SU-DHL-6 (cell line): ENCODE measurements at regions not wholly inside any gene's neighbourhood (a gene's known extent, or its start where the extent isn't known, plus 50 kb on each side); places are given as distances from the start of the nearest gene placed in this dataset.

ENCODE experiments used
- H2AFZ ChIP-seq: fragments of 200-600 bp; sonication (generic); 2 replicates; pipeline ENCODE4 v1.6.1; 2014; ENCODE audit warnings: low read depth, mild to moderate bottlenecking, moderate library complexity, mixed read lengths, antibody characterized with exemption, low read length; ENCODE audit not compliant: severe bottlenecking
- H3F3A ChIP-seq: fragments of 200-600 bp; shearing (Covaris generic); 2 replicates; pipeline ENCODE4 v1.6.0; 2016; ENCODE audit warnings: antibody characterized with exemption, mild to moderate bottlenecking; ENCODE audit not compliant: insufficient read depth
- H3K27ac ChIP-seq: fragments of 200-600 bp; sonication (generic); 2 replicates; pipeline ENCODE4 v1.5.1; 2016; ENCODE audit warnings: low read depth, mild to moderate bottlenecking, low read length, moderate library complexity, mixed read lengths
- H3K27me3 ChIP-seq: fragments of 200-600 bp; sonication (generic), shearing (Covaris generic); 2 replicates; pipeline ENCODE4 v1.6.0; 2014; ENCODE audit warnings: mild to moderate bottlenecking, low read length
- H3K36me3 ChIP-seq: fragments of 200-600 bp; sonication (generic); 2 replicates; pipeline ENCODE4 v1.6.1; 2014; ENCODE audit warnings: mild to moderate bottlenecking, low read length, mixed read lengths
- H3K4me2 ChIP-seq: fragments of 300-600, 200-600 bp; shearing (Covaris generic), sonication (generic); 2 replicates; pipeline ENCODE4 v1.6.0; 2014; ENCODE audit warnings: low read length, low read depth, mild to moderate bottlenecking; ENCODE audit not compliant: poor library complexity, severe bottlenecking
- H3K4me3 ChIP-seq: fragments of 200-600 bp; sonication (generic); 2 replicates; pipeline ENCODE4 v1.5.1; 2014; ENCODE audit warnings: antibody characterized with exemption, low read length, mild to moderate bottlenecking, mixed read lengths; ENCODE audit not compliant: insufficient read depth, poor library complexity, severe bottlenecking
- H3K79me2 ChIP-seq: fragments of 200-600 bp; sonication (generic); 2 replicates; pipeline ENCODE4 v1.6.1; 2014; ENCODE audit warnings: mild to moderate bottlenecking, low read length, moderate library complexity; ENCODE audit not compliant: insufficient read depth
- H3K9ac ChIP-seq: fragments of 200-600 bp; sonication (generic); 2 replicates; pipeline ENCODE4 v1.7.0; 2014; ENCODE audit warnings: mild to moderate bottlenecking, low read length
- H3K9me2 ChIP-seq: fragments of 200-600 bp; sonication (generic); replicated peaks from 2 replicates; pipeline ENCODE4 v1.6.1; 2014; ENCODE audit warnings: low read length; ENCODE audit not compliant: insufficient read depth
- H3K9me3 ChIP-seq: fragments of 200-600 bp; sonication (generic); 2 replicates; pipeline ENCODE4 v1.6.1; 2014; ENCODE audit warnings: low read length, mixed read lengths; ENCODE audit not compliant: insufficient read depth
- H4K20me1 ChIP-seq: fragments of 200-600 bp; sonication (generic); 2 replicates; pipeline ENCODE4 v1.6.1; 2014; ENCODE audit warnings: low read depth, mild to moderate bottlenecking, antibody characterized with exemption, low read length, moderate library complexity, mixed read lengths
- EZH2phosphoT487 ChIP-seq: fragments of 200-600 bp; sonication (generic), shearing (Covaris generic); conservative IDR thresholded peaks from 2 replicates; pipeline ENCODE4 v1.6.1; 2018; ENCODE audit warnings: mild to moderate bottlenecking, antibody characterized with exemption, low read length, moderate library complexity, mixed read lengths
- TF ChIP-seq, protein P1 (sequence below): fragments of 200-600 bp; sonication (generic); IDR thresholded peaks from one replicate; pipeline ENCODE4 v1.5.1; 2017; ENCODE audit warnings: antibody characterized with exemption, mild to moderate bottlenecking, low read length, moderate library complexity; ENCODE audit not compliant: insufficient read depth, poor library complexity, severe bottlenecking

DNA sequence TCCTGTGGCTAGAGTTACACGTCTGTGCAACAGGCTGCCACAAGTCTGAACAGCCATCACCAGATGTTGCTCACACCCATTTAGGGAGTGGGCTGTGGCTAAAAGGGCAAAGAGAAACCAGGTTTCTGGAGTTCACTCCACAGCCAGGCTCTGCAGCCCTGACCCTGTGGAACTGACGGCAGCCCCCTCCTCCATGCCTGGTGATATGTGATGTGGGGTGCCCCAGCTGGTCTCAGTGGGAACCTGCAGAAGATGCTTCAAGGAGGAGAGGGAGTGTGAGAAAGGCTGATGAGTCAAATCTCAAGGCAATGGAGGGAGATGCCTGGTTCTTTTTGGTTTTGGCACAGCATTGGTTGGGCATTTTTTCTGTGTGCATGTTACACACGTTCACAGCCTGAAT is 130.6 kb downstream of the TPRA1 start:
- Histone ChIP-seq H3F3A (no peaks in the 10 kb centered on the region), H3K9ac (no peak overlapping the region), H3K4me2 (no peak overlapping the region), H3K27me3 (no peaks in the 10 kb centered on the region), H3K79me2 (no peaks in the 10 kb centered on the region), H3K36me3 (no peaks in the 10 kb centered on the region), H3K4me3 (no peak overlapping the region), H3K9me2 (no peaks in the 10 kb centered on the region), H4K20me1 (no peaks in the 10 kb centered on the region), H3K27ac (no peak overlapping the region), H3K9me3 (no peaks in the 10 kb centered on the region), H2AFZ (no peak overlapping the region)
- TF ChIP-seq, protein P1, sequence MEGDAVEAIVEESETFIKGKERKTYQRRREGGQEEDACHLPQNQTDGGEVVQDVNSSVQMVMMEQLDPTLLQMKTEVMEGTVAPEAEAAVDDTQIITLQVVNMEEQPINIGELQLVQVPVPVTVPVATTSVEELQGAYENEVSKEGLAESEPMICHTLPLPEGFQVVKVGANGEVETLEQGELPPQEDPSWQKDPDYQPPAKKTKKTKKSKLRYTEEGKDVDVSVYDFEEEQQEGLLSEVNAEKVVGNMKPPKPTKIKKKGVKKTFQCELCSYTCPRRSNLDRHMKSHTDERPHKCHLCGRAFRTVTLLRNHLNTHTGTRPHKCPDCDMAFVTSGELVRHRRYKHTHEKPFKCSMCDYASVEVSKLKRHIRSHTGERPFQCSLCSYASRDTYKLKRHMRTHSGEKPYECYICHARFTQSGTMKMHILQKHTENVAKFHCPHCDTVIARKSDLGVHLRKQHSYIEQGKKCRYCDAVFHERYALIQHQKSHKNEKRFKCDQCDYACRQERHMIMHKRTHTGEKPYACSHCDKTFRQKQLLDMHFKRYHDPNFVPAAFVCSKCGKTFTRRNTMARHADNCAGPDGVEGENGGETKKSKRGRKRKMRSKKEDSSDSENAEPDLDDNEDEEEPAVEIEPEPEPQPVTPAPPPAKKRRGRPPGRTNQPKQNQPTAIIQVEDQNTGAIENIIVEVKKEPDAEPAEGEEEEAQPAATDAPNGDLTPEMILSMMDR: no peak
- TF ChIP-seq EZH2phosphoT487: no peak

DNA sequence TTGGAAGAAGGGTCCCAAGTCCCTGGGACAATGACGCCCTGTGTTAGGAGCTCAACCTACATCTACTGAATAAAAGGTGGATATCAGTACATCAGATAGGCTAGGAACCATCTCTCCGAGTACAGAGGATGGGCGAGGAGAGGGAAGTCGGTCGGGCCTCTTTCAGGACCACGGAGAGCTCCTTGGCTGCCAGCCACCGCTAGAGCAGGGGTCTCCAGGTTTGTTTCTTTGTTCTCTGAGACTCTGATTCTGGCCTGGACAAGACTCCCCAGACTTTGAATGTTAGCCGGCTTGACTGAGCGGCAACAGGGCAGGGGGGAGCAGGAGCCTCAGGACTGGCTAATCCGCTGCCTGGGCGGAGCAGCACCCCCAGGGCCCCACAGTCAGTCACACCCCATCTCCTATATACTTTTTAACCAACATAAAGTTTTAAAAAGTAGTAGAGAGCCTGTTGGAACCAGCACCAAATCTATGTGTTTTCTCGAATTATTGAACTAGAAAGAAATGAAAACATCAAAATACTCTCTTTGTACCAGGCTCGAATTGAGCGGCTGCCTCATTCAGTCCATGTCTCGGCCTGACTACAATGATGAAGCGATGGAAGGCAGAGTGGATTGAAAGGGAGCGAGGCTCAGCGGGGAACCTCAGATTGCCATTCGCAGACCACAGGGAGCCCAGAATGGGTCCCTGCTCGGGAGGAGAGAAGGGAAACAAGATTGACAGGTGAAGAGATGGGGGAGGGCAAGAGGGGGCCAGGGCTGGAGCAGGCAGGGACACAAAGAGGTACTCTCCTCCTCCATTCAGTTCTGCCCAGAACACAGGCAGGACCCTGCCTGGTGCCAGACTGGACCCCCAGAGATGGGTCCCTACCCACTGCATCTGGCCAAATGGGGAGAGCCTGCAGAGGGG is 131.6 kb downstream of the TPRA1 start:
- TF ChIP-seq EZH2phosphoT487: no peak
- TF ChIP-seq, protein P1: no peak
- Histone ChIP-seq H3K27me3 (no peaks in the 10 kb centered on the region), H3K36me3 (no peaks in the 10 kb centered on the region), H3K27ac (no peak overlapping the region), H3K9ac (no peak overlapping the region), H2AFZ (no peak overlapping the region), H3K79me2 (no peaks in the 10 kb centered on the region), H3F3A (no peaks in the 10 kb centered on the region), H3K9me3 (no peaks in the 10 kb centered on the region), H4K20me1 (no peaks in the 10 kb centered on the region), H3K4me2 (no peak overlapping the region), H3K9me2 (no peaks in the 10 kb centered on the region), H3K4me3 (no peak overlapping the region)

DNA sequence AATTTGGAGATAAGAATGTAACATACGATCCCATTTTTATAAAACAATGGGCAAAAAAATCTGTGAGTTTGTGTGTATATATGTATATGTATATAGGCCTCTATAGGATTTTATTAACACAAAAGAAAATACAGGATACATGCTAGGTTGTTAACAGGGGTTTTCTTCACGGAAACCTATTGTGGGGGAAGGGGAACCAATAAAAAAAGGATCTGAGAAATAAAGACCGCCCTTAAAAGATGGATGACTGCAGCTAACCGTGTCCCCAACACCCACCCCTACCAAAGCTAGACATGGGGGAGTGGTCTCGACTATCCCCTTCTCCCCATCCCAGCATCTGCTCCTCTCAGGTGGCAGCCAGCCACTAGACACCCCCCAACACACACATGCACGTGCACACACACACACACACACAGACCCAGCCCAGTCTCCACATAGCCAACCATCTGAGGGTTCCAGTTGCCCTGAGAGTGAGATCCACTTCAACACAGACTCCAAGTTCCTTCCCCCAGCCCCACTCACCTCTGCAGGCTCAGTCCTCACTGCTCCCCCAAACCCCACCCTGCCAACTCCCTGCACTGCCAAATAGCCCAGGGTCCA is 132.9 kb downstream of the TPRA1 start:
- H3K9me2 ChIP-seq: no peaks in the 10 kb centered on the region
- no peaks in the 10 kb centered on the region for H3K36me3 ChIP-seq
- no peaks in the 10 kb centered on the region for H3K27me3 ChIP-seq
- no peak for TF ChIP-seq EZH2phosphoT487
- TF ChIP-seq, protein P1: no peak
- no peak overlapping the region for H3K9ac ChIP-seq
- H3K9me3 ChIP-seq: no peaks in the 10 kb centered on the region
- H4K20me1 ChIP-seq: no peaks in the 10 kb centered on the region
- no peaks in the 10 kb centered on the region for H3F3A ChIP-seq
- H3K79me2 ChIP-seq: no peaks in the 10 kb centered on the region
- H2AFZ ChIP-seq: no peak overlapping the region
- H3K4me2 ChIP-seq: no peak overlapping the region
- no peak overlapping the region for H3K4me3 ChIP-seq
- no peak overlapping the region for H3K27ac ChIP-seq
